A549 (cell line): ENCODE measurements at regions not wholly inside any gene's neighbourhood (a gene's known extent, or its start where the extent isn't known, plus 50 kb on each side); places are given as distances from the start of the nearest gene placed in this dataset.

Source experiments
- ATAC-seq, 2 experiments: fragments of 200-7000 bp in 1 of 2; fragments of >200 bp in 1 of 2; cut with Nextera tagmentation in 1 of 2; cut with Tn5 transposase in 1 of 2; 3 replicates each; pipeline versions ENCODE4 v1.8.0 to v1.9.1; 2018 to 2020; ENCODE audit warnings: mild to moderate bottlenecking in 1 of 2, moderate library complexity in 1 of 2
- CTCF ChIA-PET: fragments of 300-600 bp; sonication (Branson Sonifier 250); formaldehyde crosslinking; extraction: SDS; loops from one replicate; lab custom pipeline; 2021; ENCODE audit warnings: antibody characterized with exemption, inconsistent platforms; lab: Yijun Ruan, JAX
- POLR2A ChIA-PET: fragments of 350-600 bp; formaldehyde crosslinking; extraction: SDS; loops from one replicate; lab custom pipeline; 2021; ENCODE audit warnings: antibody characterized with exemption, inconsistent platforms; lab: Yijun Ruan, JAX
- DNase-seq, 2 experiments: peaks; one replicate each; pipeline versions ENCODE4 v3.0.0 to v3.0.0-alpha.2; 2011 to 2016; ENCODE audit warnings: low read depth in 1 of 2, low spot score in 1 of 2
- FAIRE-seq: peaks from 2 replicates; lab custom pipeline; 2011; peaks lifted over from hg19 to GRCh38; lab: Jason Lieb, UNC
- H3K27ac ChIP-seq, 2 experiments: fragments of >200 bp; sonication (Bioruptor Twin); formaldehyde crosslinking; 3 replicates each; pipeline ENCODE4 v1.5.1; 2016 to 2017
- H3K4me1 ChIP-seq: fragments of >200 bp; sonication (Bioruptor Twin); formaldehyde crosslinking; 3 replicates; pipeline ENCODE4 v1.6.1; 2016
- H3K4me2 ChIP-seq: fragments of >200 bp; sonication (Bioruptor Twin); formaldehyde crosslinking; 3 replicates; pipeline ENCODE4 v1.6.1; 2016
- H3K4me3 ChIP-seq: fragments of >200 bp; sonication (Bioruptor Twin); formaldehyde crosslinking; 3 replicates; pipeline ENCODE4 v1.5.1; 2016
- H3K9me3 ChIP-seq: fragments of >200 bp; sonication (Bioruptor Twin); formaldehyde crosslinking; 3 replicates; pipeline ENCODE4 v1.6.1; 2016
- ATOH8 ChIP-seq: fragments of 250-450 bp; sonication (Bioruptor Pico); IDR thresholded peaks from 2 replicates; pipeline ENCODE4 v1.5.0; 2020; ENCODE audit warnings: low read depth, mild to moderate bottlenecking, moderate library complexity
- BCL3 ChIP-seq: fragments of >200 bp; sonication (Bioruptor Twin); formaldehyde crosslinking; IDR thresholded peaks from 3 replicates; pipeline ENCODE4 v1.6.1; 2016
- CBX2 ChIP-seq: fragments of 200-600 bp; sonication (generic); IDR thresholded peaks from 2 replicates; pipeline ENCODE4 v1.6.1; 2016; ENCODE audit warnings: low read depth, mild to moderate bottlenecking, borderline replicate concordance
- CEBPB ChIP-seq, 2 experiments: fragments of >200 bp in 1 of 2; sonication (Bioruptor Twin) in 1 of 2; formaldehyde crosslinking in 1 of 2; IDR thresholded peaks; 2 replicates each; pipeline ENCODE4 v1.6.1; 2012 to 2016
- CHD4 ChIP-seq: fragments of 200-600 bp; sonication (generic); IDR thresholded peaks from 2 replicates; pipeline ENCODE4 v1.6.1; 2016; ENCODE audit warnings: antibody characterized with exemption, mild to moderate bottlenecking, borderline replicate concordance
- CTCF ChIP-seq: fragments of >200 bp; sonication (Bioruptor Twin); formaldehyde crosslinking; IDR thresholded peaks from 3 replicates; pipeline ENCODE4 v1.5.1; 2016
- EHF ChIP-seq: fragments of 250-450 bp; sonication (Bioruptor Pico); IDR thresholded peaks from 2 replicates; pipeline ENCODE4 v1.5.0; 2020; ENCODE audit warnings: mild to moderate bottlenecking
- EHMT2 ChIP-seq: fragments of 200-600 bp; sonication (generic); IDR thresholded peaks from 2 replicates; pipeline ENCODE4 v1.6.1; 2016; ENCODE audit warnings: antibody characterized with exemption, low read depth, mild to moderate bottlenecking, moderate library complexity
- EP300 ChIP-seq, 2 experiments: fragments of >200 bp; sonication (Bioruptor Twin); formaldehyde crosslinking; IDR thresholded peaks; 2 replicates in 1 of 2; 3 replicates in 1 of 2; pipeline ENCODE4 v1.6.1; 2016 to 2017
- ESRRA ChIP-seq: fragments of 150-350 bp; IDR thresholded peaks from 2 replicates; pipeline ENCODE4 v1.6.1; 2014; ENCODE audit warnings: mild to moderate bottlenecking, low read length, borderline replicate concordance
- HES2 ChIP-seq: fragments of >200 bp; sonication (Bioruptor Twin); formaldehyde crosslinking; IDR thresholded peaks from 2 replicates; pipeline ENCODE4 v1.6.1; 2016
- HEYL ChIP-seq: fragments of 250-450 bp; sonication (Bioruptor Pico); IDR thresholded peaks from 2 replicates; pipeline ENCODE4 v1.8.0; 2021; ENCODE audit warnings: mild to moderate bottlenecking, moderate library complexity
- HOXA7 ChIP-seq: fragments of 250-450 bp; sonication (Bioruptor Pico); IDR thresholded peaks from 2 replicates; pipeline ENCODE4 v1.5.0; 2020; ENCODE audit warnings: mild to moderate bottlenecking, moderate library complexity
- HOXB5 ChIP-seq: fragments of 250-450 bp; sonication (Bioruptor Pico); IDR thresholded peaks from 2 replicates; pipeline ENCODE4 v1.5.0; 2020; ENCODE audit warnings: mild to moderate bottlenecking, moderate library complexity
- MAFK ChIP-seq: fragments of 450-650 bp; IDR thresholded peaks from 2 replicates; pipeline ENCODE4 v1.6.1; 2014; ENCODE audit not compliant: partially characterized antibody
- MAX ChIP-seq: IDR thresholded peaks from 2 replicates; pipeline ENCODE4 v1.6.1; 2012
- NFE2L2 ChIP-seq: fragments of 150-350 bp; conservative IDR thresholded peaks from 2 replicates; pipeline ENCODE4 v1.6.1; 2014; ENCODE audit warnings: low read length
- NPAS2 ChIP-seq: fragments of 250-450 bp; sonication (Bioruptor Pico); IDR thresholded peaks from 2 replicates; pipeline ENCODE4 v1.8.0; 2022; ENCODE audit warnings: mild to moderate bottlenecking, moderate library complexity, borderline replicate concordance
- NR3C1 ChIP-seq: fragments of >200 bp; sonication (Bioruptor Twin); formaldehyde crosslinking; IDR thresholded peaks from 3 replicates; pipeline ENCODE4 v1.6.1; 2017
- PBX3 ChIP-seq: IDR thresholded peaks from 2 replicates; pipeline ENCODE4 v1.6.1; 2012
- PHF8 ChIP-seq: fragments of 200-600 bp; sonication (generic); IDR thresholded peaks from 2 replicates; pipeline ENCODE4 v1.6.1; 2016; ENCODE audit warnings: low read depth, mild to moderate bottlenecking, antibody characterized with exemption, moderate library complexity, borderline replicate concordance
- RNF2 ChIP-seq: fragments of 200-600 bp; sonication (generic); IDR thresholded peaks from 2 replicates; pipeline ENCODE4 v1.6.1; 2016; ENCODE audit warnings: low read depth, mild to moderate bottlenecking, antibody characterized with exemption, moderate library complexity, borderline replicate concordance
- SMC3 ChIP-seq: fragments of >200 bp; sonication (Bioruptor Twin); formaldehyde crosslinking; IDR thresholded peaks from 3 replicates; pipeline ENCODE4 v1.6.1; 2018; ENCODE audit warnings: inconsistent platforms
- SREBF2 ChIP-seq: fragments of 450-650 bp; IDR thresholded peaks from 2 replicates; pipeline ENCODE4 v1.6.1; 2014; ENCODE audit warnings: mild to moderate bottlenecking, moderate library complexity
- TP53 ChIP-seq: fragments of 250-450 bp; sonication (Bioruptor Pico); IDR thresholded peaks from 2 replicates; pipeline ENCODE4 v1.5.0; 2021; ENCODE audit warnings: mild to moderate bottlenecking, moderate library complexity
- ZC3H11A ChIP-seq: fragments of 450-650 bp; IDR thresholded peaks from 2 replicates; pipeline ENCODE4 v1.6.1; 2014; ENCODE audit warnings: antibody characterized with exemption, mild to moderate bottlenecking
- WGBS: methylation state at CpG from one replicate; pipeline ENCODE4 v1.1.6; 2017; ENCODE audit errors: missing lambda C conversion rate; 5-methylcytosine and 5-hydroxymethylcytosine counted together

- no peak for ATAC-seq
- Histone ChIP-seq H3K4me1 (no peaks in the 10 kb centered on the region), H3K27ac (no peak overlapping the region), H3K4me3 (no peak overlapping the region), H3K4me2 (no peak overlapping the region), H3K9me3 (no peaks in the 10 kb centered on the region; the same call in 2 of the 3 replicates)
- CTCF ChIA-PET: no interaction called here
- no peak for FAIRE-seq
- no peak for DNase-seq
- POLR2A ChIA-PET: no interaction called here
- no peak for TF ChIP-seq PHF8
- TF ChIP-seq CBX2: no peak
- no peak for TF ChIP-seq ZC3H11A
- TF ChIP-seq CHD4: no peak
- no peak for TF ChIP-seq SREBF2
- no peak for TF ChIP-seq NFE2L2
- no peak for TF ChIP-seq HOXA7 (CRISPR knock-in tag)
- no peak for TF ChIP-seq MAX
- TF ChIP-seq NR3C1: no peak
- no peak for TF ChIP-seq EHMT2
- TF ChIP-seq NPAS2 (CRISPR knock-in tag): no peak
- no peak for TF ChIP-seq CTCF
- no peak for TF ChIP-seq ESRRA
- TF ChIP-seq BCL3: no peak
- 0% methylated on average over 2 of the region's 2 CpGs for WGBS
Observed at GRCh38 chr5:113771483-113771882, 258.0 kb downstream of the YTHDC2 start.

- H3K4me1 ChIP-seq: no peaks in the 10 kb centered on the region
- no peak for ATAC-seq
- H3K4me2 ChIP-seq: no peak overlapping the region
- H3K27ac ChIP-seq: no peak overlapping the region
- H3K4me3 ChIP-seq: no peak overlapping the region
- WGBS: 17% methylated on average over 5 of the region's 5 CpGs
- TF ChIP-seq EHF: no peak
- TF ChIP-seq CEBPB (IDR thresholded peaks at IDR 0.05): no peak
- TF ChIP-seq HEYL: no peak
- no peak for TF ChIP-seq HOXB5
- no peak for TF ChIP-seq ZC3H11A
- TF ChIP-seq NR3C1: no peak
- TF ChIP-seq RNF2: no peak
- no peak for TF ChIP-seq MAX
- TF ChIP-seq TP53 (CRISPR knock-in tag): no peak
- TF ChIP-seq ATOH8 (CRISPR knock-in tag): no peak
- no peak for TF ChIP-seq MAFK
- TF ChIP-seq SREBF2: no peak
- TF ChIP-seq PBX3: no peak
- TF ChIP-seq HES2: no peak
- TF ChIP-seq EP300 (IDR thresholded peaks at IDR 0.05): no peak
- no peak for TF ChIP-seq PHF8
- no peak for TF ChIP-seq SMC3
- POLR2A ChIA-PET: no interaction called here
- no peak for DNase-seq
- CTCF ChIA-PET: no interaction called here
- H3K9me3 ChIP-seq: no peaks in the 10 kb centered on the region
- no peak for FAIRE-seq
Observed at GRCh38 chr5:113776168-113776567, 262.7 kb downstream of the YTHDC2 start.
